ENCODE measurements at regions not wholly inside any gene's neighbourhood (a gene's known extent, or its start where the extent isn't known, plus 50 kb on each side); places are given as distances from the start of the nearest gene placed in this dataset.
"Not testable (repeated sequence)": the region's sequence is repeated elsewhere in the genome, so short reads cannot be mapped to it uniquely, and the experiment has no call there.

DNA sequence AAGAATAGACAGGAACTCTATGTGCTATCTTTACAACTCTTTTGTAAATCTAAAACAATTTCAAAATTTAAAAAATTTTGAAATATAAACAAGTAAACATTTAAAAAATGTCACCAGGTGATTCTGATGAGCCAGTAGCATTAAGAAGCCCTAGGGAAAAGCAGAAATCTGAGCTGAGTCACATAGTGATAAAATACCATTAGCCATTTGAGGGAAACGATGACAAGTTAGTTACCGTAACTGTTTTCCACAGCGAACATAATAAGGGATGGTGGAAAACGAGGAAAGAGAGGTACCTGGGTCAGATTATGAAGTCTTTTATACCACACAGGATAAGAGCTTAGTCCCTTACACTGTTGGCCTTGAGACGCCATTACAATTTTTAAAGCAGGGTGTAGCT lies 55.5 kb downstream of the PRR15 start:
- no peak for DNase-seq

DNA sequence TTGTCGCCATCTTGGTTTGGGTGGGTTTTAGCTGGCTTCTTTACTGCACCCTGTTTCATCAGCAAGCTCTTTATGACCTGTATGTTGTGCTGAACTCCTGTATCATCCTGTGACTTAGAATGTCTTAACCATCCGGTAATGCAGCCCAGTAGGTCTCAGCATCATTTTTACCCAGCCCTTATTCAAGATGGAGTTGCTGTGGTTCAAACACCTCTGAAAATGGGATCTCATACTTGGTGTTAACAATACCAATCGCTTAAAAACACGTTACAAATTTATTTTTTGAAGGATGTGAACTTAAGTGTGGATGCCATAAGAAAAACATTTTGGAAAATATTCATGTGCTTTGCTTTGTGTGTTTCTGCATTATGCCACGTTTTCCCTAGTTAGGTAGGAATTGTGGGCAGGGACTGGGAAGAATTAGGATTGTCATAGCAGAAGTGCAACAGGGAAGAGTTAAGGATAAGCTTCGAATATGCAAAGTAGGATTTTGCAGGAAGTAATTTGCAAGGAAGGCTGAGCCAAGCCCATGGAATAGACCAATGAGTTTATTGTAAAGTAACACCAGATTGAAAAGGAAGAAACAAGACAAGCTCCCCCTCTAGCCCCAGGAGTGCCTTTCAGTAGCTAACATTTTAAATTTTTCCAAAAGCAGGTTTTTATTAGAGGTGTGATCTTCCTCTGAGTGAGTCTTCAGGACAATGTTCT lies 56.4 kb downstream of the PRR15 start:
- no peak for DNase-seq

- DNase-seq = no peak
Observed at GRCh38 chr7:29620556-29620930, 56.9 kb downstream of the PRR15 start.

GRCh38 chr7:29622335-29623265 lies 59.0 kb downstream of the PRR15 start:
- no peak for DNase-seq

GRCh38 chr7:29623973-29624372 lies 60.3 kb downstream of the PRR15 start:
- DNase-seq = no peak

GRCh38 chr7:29626730-29627129 lies 63.1 kb downstream of the PRR15 start:
- no peak for DNase-seq

DNA sequence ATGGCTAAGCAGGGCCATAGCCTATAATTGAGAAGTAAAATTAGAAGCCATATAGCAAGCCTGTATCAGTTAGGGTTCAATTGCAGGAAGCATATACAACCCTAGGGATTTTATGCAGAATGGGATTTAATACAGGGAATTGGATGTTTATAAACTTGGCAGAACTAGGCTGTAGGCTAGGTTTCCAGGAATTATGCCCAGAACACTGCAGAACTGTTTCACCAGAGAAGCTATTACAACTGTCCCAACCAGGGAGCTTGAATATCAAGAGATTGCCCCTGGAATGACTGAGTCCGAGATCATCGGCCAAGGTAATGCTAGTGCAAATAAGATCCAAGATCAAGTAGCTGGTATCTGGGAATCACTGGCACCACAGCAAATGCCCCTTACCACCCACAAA lies 64.0 kb downstream of the PRR15 start:
- DNase-seq = no peak

DNA sequence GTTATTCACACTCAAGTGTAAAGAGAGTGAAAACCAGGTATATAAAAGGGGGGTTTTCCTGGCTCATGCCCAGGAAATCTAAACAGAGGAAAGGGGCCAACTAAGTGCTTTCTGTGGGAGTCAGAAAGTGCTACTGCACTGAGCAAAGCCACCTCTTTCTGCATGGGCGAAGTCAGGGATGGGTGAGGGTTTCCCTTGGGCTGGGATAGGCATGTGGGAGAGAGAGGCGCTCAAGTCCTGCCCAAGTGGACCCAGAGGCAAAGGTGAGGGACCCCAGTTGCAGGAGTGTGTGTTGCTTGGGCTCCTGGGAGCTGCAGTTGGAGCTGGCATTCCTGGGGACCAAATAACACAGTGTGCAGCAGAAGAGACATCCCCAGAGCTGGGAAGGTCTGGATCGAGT lies 65.9 kb downstream of the PRR15 start:
- no peak for DNase-seq

GRCh38 chr7:29635067-29636008 lies 71.7 kb downstream of the PRR15 start:
- not testable (repeated sequence) for DNase-seq

DNA sequence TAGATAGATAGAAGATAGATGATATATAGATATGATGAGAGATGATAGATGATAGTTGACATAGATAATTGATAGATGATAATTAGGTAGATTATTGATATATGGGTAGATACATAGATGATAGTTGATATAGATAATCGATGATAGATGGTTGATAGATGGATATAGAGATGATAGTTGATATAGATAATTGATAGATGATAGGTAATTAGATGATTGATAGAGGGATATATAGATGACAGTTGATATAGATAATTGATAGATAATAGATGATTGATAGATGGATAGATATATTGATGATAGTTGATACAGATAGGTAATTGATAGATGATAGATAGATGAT lies 72.3 kb downstream of the PRR15 start:
- no peak for DNase-seq

DNA sequence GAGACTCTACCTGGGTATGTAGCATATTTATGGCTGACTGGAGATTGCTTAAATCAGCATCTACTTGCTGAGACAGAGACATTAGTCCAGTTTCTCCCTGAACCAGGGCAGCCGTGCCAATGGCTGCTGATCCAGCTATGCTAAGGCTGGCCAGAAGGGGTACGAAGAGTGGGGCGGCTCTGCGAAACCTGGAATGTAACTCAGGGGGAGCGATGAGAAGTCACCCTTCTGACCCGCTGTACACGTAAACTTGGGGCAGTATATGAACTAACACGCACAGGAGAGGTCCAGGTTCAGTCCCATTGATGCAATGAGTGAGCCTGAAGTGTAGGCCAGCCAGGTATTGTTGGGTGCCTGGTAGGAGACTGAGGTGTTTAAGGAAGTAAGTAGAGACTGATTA lies 73.7 kb downstream of the PRR15 start:
- no peak for DNase-seq

DNA sequence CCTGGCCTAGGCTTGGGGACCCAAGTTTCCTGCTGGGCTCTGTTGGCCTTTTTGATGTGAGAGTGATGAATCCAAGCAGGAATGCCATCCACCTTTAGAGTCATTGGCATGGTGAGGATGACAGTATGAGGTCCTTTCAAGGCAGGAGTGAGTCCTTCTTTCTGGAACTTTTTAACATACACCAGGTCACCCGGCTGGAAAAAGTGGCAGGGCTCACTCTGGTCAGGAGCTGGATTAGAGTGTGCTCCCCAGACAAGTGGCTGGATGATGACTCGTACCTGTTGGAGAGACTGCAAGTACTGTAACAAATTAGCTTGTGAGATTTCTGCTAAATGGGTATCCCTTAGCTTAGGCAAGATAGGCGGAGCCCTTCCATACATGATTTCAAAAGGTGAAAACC lies 75.2 kb downstream of the PRR15 start:
- DNase-seq = not testable (repeated sequence)

GRCh38 chr7:29639386-29639785 lies 75.8 kb downstream of the PRR15 start:
- no peak for DNase-seq

GRCh38 chr7:29639886-29640595 lies 76.4 kb downstream of the PRR15 start:
- DNase-seq = no peak

GRCh38 chr7:29641651-29642050 lies 78.0 kb downstream of the PRR15 start:
- DNase-seq = no peak

DNA sequence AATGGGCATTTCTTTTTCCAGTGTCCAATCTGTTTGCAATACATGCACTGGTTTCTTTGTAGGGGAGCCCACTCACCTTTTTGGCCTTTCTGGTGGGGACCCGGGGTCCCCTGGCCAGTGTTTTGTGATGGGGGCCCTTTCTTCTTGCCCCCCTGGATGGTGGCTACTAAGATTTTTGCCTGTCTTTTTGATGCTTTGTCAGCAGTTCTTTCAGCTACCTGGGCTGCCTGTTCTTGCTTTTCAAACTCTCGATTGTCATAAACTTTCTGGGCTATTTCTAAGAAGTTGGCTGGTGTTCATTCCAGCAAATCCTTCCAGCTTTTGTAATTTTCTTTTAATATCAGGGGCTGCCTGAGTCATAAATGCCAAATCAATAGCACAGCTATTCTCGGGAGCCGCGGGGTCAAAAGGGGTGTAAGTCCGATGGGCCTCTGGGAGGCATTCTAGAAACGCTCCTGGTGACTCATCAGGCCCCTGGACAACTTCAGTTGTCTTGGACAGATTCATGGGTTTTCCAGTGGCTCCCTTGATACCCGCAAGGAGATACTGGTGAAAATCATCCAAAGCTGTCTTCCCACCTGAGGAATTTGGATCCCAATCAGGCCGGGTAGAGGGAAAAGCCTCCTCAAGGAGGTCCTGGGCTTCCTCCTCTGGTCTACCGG lies 79.0 kb downstream of the PRR15 start:
- DNase-seq = no peak

DNA sequence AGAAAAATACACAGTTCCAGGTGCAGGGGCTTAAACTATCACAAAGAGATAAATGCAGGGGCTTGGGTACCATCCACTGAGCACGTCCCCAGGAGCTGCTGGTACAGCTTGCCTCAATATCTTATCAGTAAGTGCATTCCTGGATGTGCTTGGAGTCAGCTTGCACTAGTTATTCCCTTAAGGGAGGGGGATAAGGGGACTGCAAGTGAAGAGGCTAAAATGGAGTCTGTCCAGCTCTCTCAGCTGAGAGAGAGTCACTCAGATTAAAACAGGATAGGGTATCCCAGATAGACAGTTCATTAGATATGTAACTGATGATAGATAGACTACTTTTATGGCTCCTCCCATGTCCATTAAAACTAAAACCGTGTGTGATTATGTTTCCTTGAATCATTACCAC lies 82.5 kb downstream of the PRR15 start:
- not testable (repeated sequence) for DNase-seq

GRCh38 chr7:29647020-29647654 lies 83.5 kb downstream of the PRR15 start:
- no peak for DNase-seq

GRCh38 chr7:29647691-29648210 lies 84.1 kb downstream of the PRR15 start:
- not testable (repeated sequence) for DNase-seq

GRCh38 chr7:29649028-29649716 lies 85.5 kb downstream of the PRR15 start:
- DNase-seq = no peak

DNA sequence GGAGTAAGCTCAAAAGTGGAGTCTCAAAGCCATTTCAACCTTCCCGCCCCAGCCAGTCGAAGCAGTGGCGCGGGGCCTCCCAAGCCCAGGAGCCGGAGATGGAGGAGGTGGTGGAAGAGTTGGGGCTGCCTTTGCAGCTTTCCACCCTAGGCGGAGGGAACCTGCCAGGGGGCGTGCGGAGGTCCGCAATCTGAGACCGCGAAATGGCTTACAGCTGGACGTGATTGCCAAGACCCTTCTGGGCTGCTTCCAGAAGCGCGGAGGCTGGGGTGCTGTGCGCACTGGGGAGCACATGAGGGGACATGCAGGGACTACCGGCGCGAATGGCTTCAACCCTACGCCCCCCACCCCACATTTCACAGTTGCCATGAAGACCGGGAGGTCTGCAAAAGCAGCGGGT lies 86.2 kb downstream of the PRR15 start:
- no peak for DNase-seq

Data from activated CD4-positive, alpha-beta T cell treated with anti-CD3 and anti-CD28 coated beads for 4 hours (primary cell).